ENCODE measurements at regions not wholly inside any gene's neighbourhood (a gene's known extent, or its start where the extent isn't known, plus 50 kb on each side); places are given as distances from the start of the nearest gene placed in this dataset.

DNA sequence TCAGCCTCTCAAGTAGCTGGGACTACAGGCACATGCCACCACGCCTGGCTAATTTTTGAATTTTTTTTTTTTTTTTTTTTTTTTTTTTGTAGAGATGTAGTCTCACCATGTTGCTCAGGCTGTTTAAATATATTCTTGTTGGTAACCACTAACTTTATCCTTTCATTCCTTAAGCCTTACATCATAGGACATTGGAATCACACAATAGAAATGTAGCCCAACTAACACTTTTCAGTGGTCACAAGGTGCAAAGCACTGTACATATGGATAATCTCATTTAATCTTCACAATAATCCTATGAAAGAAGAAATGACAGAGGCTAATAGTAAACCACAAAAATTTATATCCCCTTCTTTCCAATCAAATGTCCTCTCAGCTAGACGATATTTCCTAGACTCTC lies 417.8 kb upstream of the DACH1 start:
- H3K27me3 ChIP-seq (ENCODE audit: low read length) = no peaks in the 10 kb centered on the region
- TF ChIP-seq EZH2 (IDR thresholded peaks at IDR 0.05; ENCODE audit: low read length, unreplicated experiment) (no peak), EZH2phosphoT487 (IDR thresholded peaks at IDR 0.05; ENCODE audit: borderline replicate concordance, low read length) (no peak)
- TF ChIP-seq, protein P1, sequence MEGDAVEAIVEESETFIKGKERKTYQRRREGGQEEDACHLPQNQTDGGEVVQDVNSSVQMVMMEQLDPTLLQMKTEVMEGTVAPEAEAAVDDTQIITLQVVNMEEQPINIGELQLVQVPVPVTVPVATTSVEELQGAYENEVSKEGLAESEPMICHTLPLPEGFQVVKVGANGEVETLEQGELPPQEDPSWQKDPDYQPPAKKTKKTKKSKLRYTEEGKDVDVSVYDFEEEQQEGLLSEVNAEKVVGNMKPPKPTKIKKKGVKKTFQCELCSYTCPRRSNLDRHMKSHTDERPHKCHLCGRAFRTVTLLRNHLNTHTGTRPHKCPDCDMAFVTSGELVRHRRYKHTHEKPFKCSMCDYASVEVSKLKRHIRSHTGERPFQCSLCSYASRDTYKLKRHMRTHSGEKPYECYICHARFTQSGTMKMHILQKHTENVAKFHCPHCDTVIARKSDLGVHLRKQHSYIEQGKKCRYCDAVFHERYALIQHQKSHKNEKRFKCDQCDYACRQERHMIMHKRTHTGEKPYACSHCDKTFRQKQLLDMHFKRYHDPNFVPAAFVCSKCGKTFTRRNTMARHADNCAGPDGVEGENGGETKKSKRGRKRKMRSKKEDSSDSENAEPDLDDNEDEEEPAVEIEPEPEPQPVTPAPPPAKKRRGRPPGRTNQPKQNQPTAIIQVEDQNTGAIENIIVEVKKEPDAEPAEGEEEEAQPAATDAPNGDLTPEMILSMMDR (conservative IDR thresholded peaks at IDR 0.05; ENCODE audit: low read depth, low read length) = no peak
- DNase-seq = no peak
- H3K4me1 ChIP-seq (ENCODE audit: insufficient read depth, low read length) = no peaks in the 10 kb centered on the region
- no peak for ATAC-seq
- H3K9me3 ChIP-seq (ENCODE audit: low read length) = no peaks in the 10 kb centered on the region
- no peak overlapping the region for H3K27ac ChIP-seq (ENCODE audit: low read length)
- no peak overlapping the region for H3K9ac ChIP-seq (ENCODE audit: low read length)
- ChIA-PET CTCF (no interaction called here), POLR2A (ENCODE audit: unreplicated experiment) (no interaction called here)
- H4K20me1 ChIP-seq (ENCODE audit: low read length) = no peaks in the 10 kb centered on the region
- no TSS peak for BruUV-seq (replicated peaks)
- no peaks in the 10 kb centered on the region for H3K9me2 ChIP-seq (replicated peaks; ENCODE audit: low read length)
- no peak overlapping the region for H2AFZ ChIP-seq (ENCODE audit: low read length)
- H3K4me3 ChIP-seq (ENCODE audit: low read length) = no peak overlapping the region
- no peaks in the 10 kb centered on the region for H3K79me2 ChIP-seq (ENCODE audit: low read length)
- H3K36me3 ChIP-seq (ENCODE audit: low read depth, low read length) = no peaks in the 10 kb centered on the region
- intact Hi-C loops (cut with micrococcal nuclease) = no loop called here
- H3F3A ChIP-seq (ENCODE audit: low read length, unreplicated experiment) = no peaks in the 10 kb centered on the region
- no peak overlapping the region for H3K4me2 ChIP-seq (ENCODE audit: low read length)

DNA sequence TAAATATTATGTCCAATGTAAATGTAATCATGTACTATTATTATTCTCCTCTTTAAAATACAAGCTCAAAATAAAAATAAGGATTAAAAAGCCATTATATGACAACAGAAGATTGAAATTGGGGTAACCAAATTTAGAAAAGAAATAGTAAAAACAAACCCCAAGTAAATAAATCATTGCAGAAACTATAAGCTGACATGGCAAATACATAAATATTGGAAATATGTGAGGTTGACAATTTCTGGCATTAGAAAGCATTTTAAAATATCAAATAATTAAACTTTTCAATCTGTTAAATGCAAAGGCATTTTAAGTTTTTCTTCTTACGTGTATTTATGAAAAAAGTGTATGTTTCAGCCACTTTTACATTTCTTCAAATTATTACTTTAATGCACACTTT lies 394.7 kb upstream of the DACH1 start:
- intact Hi-C loops (cut with micrococcal nuclease) = no loop called here
- no peak for ATAC-seq
- Histone ChIP-seq H4K20me1 (ENCODE audit: low read length) (no peaks in the 10 kb centered on the region), H3K36me3 (ENCODE audit: low read depth, low read length) (no peaks in the 10 kb centered on the region), H3K27me3 (ENCODE audit: low read length) (no peaks in the 10 kb centered on the region), H3K4me1 (ENCODE audit: insufficient read depth, low read length) (no peaks in the 10 kb centered on the region), H3K9me2 (replicated peaks; ENCODE audit: low read length) (no peaks in the 10 kb centered on the region), H2AFZ (ENCODE audit: low read length) (no peak overlapping the region), H3K27ac (ENCODE audit: low read length) (no peak overlapping the region), H3K9ac (ENCODE audit: low read length) (no peak overlapping the region), H3K9me3 (ENCODE audit: low read length) (no peaks in the 10 kb centered on the region), H3F3A (ENCODE audit: low read length, unreplicated experiment) (no peaks in the 10 kb centered on the region), H3K4me3 (ENCODE audit: low read length) (no peak overlapping the region), H3K79me2 (ENCODE audit: low read length) (no peaks in the 10 kb centered on the region), H3K4me2 (ENCODE audit: low read length) (no peak overlapping the region)
- POLR2A ChIA-PET (ENCODE audit: unreplicated experiment) = interaction anchor here (0.6 kb wide), 1 partner anchor 77 kb away, joined by 3 read pairs; no protein-coding TSS in a partner anchor
- TF ChIP-seq EZH2 (IDR thresholded peaks at IDR 0.05; ENCODE audit: low read length, unreplicated experiment) (no peak), EZH2phosphoT487 (IDR thresholded peaks at IDR 0.05; ENCODE audit: borderline replicate concordance, low read length) (no peak)
- TF ChIP-seq, protein P1 (conservative IDR thresholded peaks at IDR 0.05; ENCODE audit: low read depth, low read length) = no peak
- CTCF ChIA-PET = interaction anchor here (0.7 kb wide), 1 partner anchor 309 kb away, joined by 3 read pairs; no protein-coding TSS in a partner anchor
- no TSS peak for BruUV-seq (replicated peaks)
- no peak for DNase-seq

GRCh38 chr13:72259528-72259927 lies 392.5 kb upstream of the DACH1 start:
- H3K4me2 ChIP-seq (ENCODE audit: low read length) = no peak overlapping the region
- no peaks in the 10 kb centered on the region for H3K79me2 ChIP-seq (ENCODE audit: low read length)
- no peaks in the 10 kb centered on the region for H3F3A ChIP-seq (ENCODE audit: low read length, unreplicated experiment)
- intact Hi-C loops (cut with micrococcal nuclease) = loop anchor here (5.0 to 10.0 kb wide), 4 partner anchors 135 to 937 kb away; no protein-coding TSS in a partner anchor
- TF ChIP-seq EZH2phosphoT487 (IDR thresholded peaks at IDR 0.05; ENCODE audit: borderline replicate concordance, low read length) = no peak
- TF ChIP-seq, protein P1 (conservative IDR thresholded peaks at IDR 0.05; ENCODE audit: low read depth, low read length) = no peak
- no peak for TF ChIP-seq EZH2 (IDR thresholded peaks at IDR 0.05; ENCODE audit: low read length, unreplicated experiment)
- no peaks in the 10 kb centered on the region for H3K27me3 ChIP-seq (ENCODE audit: low read length)
- ChIA-PET CTCF (no interaction called here), POLR2A (ENCODE audit: unreplicated experiment) (no interaction called here)
- no peaks in the 10 kb centered on the region for H4K20me1 ChIP-seq (ENCODE audit: low read length)
- H3K27ac ChIP-seq (ENCODE audit: low read length) = no peak overlapping the region
- no peaks in the 10 kb centered on the region for H3K36me3 ChIP-seq (ENCODE audit: low read depth, low read length)
- ATAC-seq (no peak), DNase-seq (no peak)
- BruUV-seq (replicated peaks) = no TSS peak
- no peak overlapping the region for H3K4me3 ChIP-seq (ENCODE audit: low read length)
- no peaks in the 10 kb centered on the region for H3K4me1 ChIP-seq (ENCODE audit: insufficient read depth, low read length)
- no peak overlapping the region for H2AFZ ChIP-seq (ENCODE audit: low read length)
- H3K9ac ChIP-seq (ENCODE audit: low read length) = no peak overlapping the region
- H3K9me3 ChIP-seq (ENCODE audit: low read length) = no peaks in the 10 kb centered on the region
- no peaks in the 10 kb centered on the region for H3K9me2 ChIP-seq (replicated peaks; ENCODE audit: low read length)
